ENCODE measurements at regions not wholly inside any gene's neighbourhood (a gene's known extent, or its start where the extent isn't known, plus 50 kb on each side); places are given as distances from the start of the nearest gene placed in this dataset.
"Not testable (repeated sequence)": the region's sequence is repeated elsewhere in the genome, so short reads cannot be mapped to it uniquely, and the experiment has no call there.

DNA sequence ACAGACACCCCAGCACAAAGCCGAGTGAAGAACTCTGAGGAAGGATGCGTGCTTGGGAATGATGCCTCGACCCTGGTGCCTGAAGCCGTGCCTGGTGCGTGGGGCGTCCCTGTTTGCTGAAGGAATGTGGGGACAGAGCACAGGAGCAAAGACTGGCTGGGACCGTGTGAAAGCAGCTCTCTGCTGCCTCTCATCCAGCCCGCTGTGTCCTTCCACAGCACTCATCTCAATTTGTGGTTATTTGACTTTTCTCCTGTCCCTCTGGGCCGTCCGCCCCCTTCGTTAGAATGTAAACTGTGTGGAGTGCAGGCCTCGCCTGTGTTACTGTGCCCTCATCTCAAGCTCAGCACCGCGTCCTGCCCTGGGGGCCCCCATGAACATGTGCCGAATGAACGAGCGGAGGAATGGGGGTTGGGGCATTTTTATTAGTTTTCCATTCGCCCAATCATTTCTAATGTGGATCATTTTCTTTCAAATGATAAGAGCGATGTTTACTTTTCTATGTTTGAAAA, 155.5 kb downstream of the NPIPB11 start:
- TF ChIP-seq, protein P1, sequence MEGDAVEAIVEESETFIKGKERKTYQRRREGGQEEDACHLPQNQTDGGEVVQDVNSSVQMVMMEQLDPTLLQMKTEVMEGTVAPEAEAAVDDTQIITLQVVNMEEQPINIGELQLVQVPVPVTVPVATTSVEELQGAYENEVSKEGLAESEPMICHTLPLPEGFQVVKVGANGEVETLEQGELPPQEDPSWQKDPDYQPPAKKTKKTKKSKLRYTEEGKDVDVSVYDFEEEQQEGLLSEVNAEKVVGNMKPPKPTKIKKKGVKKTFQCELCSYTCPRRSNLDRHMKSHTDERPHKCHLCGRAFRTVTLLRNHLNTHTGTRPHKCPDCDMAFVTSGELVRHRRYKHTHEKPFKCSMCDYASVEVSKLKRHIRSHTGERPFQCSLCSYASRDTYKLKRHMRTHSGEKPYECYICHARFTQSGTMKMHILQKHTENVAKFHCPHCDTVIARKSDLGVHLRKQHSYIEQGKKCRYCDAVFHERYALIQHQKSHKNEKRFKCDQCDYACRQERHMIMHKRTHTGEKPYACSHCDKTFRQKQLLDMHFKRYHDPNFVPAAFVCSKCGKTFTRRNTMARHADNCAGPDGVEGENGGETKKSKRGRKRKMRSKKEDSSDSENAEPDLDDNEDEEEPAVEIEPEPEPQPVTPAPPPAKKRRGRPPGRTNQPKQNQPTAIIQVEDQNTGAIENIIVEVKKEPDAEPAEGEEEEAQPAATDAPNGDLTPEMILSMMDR (IDR thresholded peaks at IDR 0.05): not testable (repeated sequence)
- not testable (repeated sequence) for TF ChIP-seq POLR2A (IDR thresholded peaks at IDR 0.05)

Data from body of pancreas (tissue), 4 donors.